ENCODE measurements at regions not wholly inside any gene's neighbourhood (a gene's known extent, or its start where the extent isn't known, plus 50 kb on each side); places are given as distances from the start of the nearest gene placed in this dataset.
"Not testable (repeated sequence)": the region's sequence is repeated elsewhere in the genome, so short reads cannot be mapped to it uniquely, and the experiment has no call there.

DNA sequence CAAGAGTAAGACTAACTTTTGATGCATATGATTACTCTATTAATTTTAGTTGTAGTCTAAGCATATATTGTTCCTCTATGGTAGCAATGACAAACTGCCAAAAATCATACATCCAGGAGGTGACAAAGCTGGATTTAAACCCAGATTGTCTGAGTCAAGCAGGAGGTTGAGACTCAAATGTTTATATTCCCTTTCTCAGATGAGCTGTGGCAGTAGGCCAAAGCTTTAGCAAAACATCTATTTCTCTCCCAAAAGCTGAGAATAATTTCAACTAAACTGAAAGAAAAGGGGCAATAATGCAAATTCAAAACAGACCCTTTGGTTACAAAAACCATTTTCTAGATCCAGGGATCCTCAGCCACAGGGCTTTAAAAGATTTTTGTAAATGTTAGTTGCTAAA is 173.6 kb downstream of the SEC23A start:
- Histone ChIP-seq H3K4me1 (ENCODE audit: control insufficient read depth, extremely low read depth, insufficient read depth, low read length) (no peaks in the 10 kb centered on the region), H3K27me3 (ENCODE audit: control insufficient read depth, insufficient read depth, low read length) (no peaks in the 10 kb centered on the region), H3K4me3 (replicated peaks in 1 of 4; ENCODE audit: control extremely low read depth in 1 of 4, insufficient read depth in 1 of 4, low read depth in 3 of 4, low read length in 4 of 4) (no peak overlapping the region), H3K79me2 (ENCODE audit: control insufficient read depth, insufficient read depth, low read length) (no peaks in the 10 kb centered on the region), H4K20me1 (ENCODE audit: control insufficient read depth, extremely low read depth, insufficient read depth, low read length) (no peaks in the 10 kb centered on the region), H3K9me3 (ENCODE audit: control insufficient read depth, insufficient read depth, low read depth, low read length) (no peaks in the 10 kb centered on the region), H3K27ac (ENCODE audit: insufficient read depth, low read length) (no peak overlapping the region), H3K4me2 (ENCODE audit: extremely low read depth, insufficient read depth, low read length) (no peak overlapping the region), H3K36me3 (ENCODE audit: control insufficient read depth, insufficient read depth, low read length) (no peaks in the 10 kb centered on the region), H2AFZ (ENCODE audit: low read length) (no peak overlapping the region), H3K9ac (ENCODE audit: insufficient read depth, low read length) (no peak overlapping the region)
- DNase-seq (ENCODE audit: low read depth in 2 of 2): peak; percentile 4 to 35
- TF ChIP-seq, protein P1, sequence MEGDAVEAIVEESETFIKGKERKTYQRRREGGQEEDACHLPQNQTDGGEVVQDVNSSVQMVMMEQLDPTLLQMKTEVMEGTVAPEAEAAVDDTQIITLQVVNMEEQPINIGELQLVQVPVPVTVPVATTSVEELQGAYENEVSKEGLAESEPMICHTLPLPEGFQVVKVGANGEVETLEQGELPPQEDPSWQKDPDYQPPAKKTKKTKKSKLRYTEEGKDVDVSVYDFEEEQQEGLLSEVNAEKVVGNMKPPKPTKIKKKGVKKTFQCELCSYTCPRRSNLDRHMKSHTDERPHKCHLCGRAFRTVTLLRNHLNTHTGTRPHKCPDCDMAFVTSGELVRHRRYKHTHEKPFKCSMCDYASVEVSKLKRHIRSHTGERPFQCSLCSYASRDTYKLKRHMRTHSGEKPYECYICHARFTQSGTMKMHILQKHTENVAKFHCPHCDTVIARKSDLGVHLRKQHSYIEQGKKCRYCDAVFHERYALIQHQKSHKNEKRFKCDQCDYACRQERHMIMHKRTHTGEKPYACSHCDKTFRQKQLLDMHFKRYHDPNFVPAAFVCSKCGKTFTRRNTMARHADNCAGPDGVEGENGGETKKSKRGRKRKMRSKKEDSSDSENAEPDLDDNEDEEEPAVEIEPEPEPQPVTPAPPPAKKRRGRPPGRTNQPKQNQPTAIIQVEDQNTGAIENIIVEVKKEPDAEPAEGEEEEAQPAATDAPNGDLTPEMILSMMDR (conservative IDR thresholded peaks at IDR 0.05 in 1 of 2, IDR thresholded peaks at IDR 0.05 in 1 of 2; ENCODE audit: low read depth in 1 of 2, low read length in 2 of 2): no peak
- TF ChIP-seq EZH2 (IDR thresholded peaks at IDR 0.05; ENCODE audit: low read length, missing control alignments): no peak

- H3K9ac ChIP-seq (ENCODE audit: insufficient read depth, low read length); H3K79me2 ChIP-seq (ENCODE audit: control insufficient read depth, insufficient read depth, low read length); H3K9me3 ChIP-seq (ENCODE audit: control insufficient read depth, insufficient read depth, low read depth, low read length); H2AFZ ChIP-seq (ENCODE audit: low read length); DNase-seq (ENCODE audit: low read depth in 2 of 2); H3K36me3 ChIP-seq (ENCODE audit: control insufficient read depth, insufficient read depth, low read length); H3K4me2 ChIP-seq (ENCODE audit: extremely low read depth, insufficient read depth, low read length); H3K4me1 ChIP-seq (ENCODE audit: control insufficient read depth, extremely low read depth, insufficient read depth, low read length); H3K27me3 ChIP-seq (ENCODE audit: control insufficient read depth, insufficient read depth, low read length); H3K27ac ChIP-seq (ENCODE audit: insufficient read depth, low read length); H4K20me1 ChIP-seq (ENCODE audit: control insufficient read depth, extremely low read depth, insufficient read depth, low read length); H3K4me3 ChIP-seq (replicated peaks in 1 of 4; ENCODE audit: control extremely low read depth in 1 of 4, insufficient read depth in 1 of 4, low read depth in 3 of 4, low read length in 4 of 4): not testable (repeated sequence)
Observed at GRCh38 chr14:38921893-38922292, 181.1 kb downstream of the SEC23A start.

GRCh38 chr14:38915125-38915524 is 187.9 kb downstream of the SEC23A start:
- Histone ChIP-seq H3K9ac (ENCODE audit: insufficient read depth, low read length) (no peak overlapping the region), H3K4me2 (ENCODE audit: extremely low read depth, insufficient read depth, low read length) (no peak overlapping the region), H3K36me3 (ENCODE audit: control insufficient read depth, insufficient read depth, low read length) (no peaks in the 10 kb centered on the region), H2AFZ (ENCODE audit: low read length) (no peak overlapping the region), H4K20me1 (ENCODE audit: control insufficient read depth, extremely low read depth, insufficient read depth, low read length) (no peaks in the 10 kb centered on the region), H3K27me3 (ENCODE audit: control insufficient read depth, insufficient read depth, low read length) (no peaks in the 10 kb centered on the region), H3K4me3 (replicated peaks in 1 of 4; ENCODE audit: control extremely low read depth in 1 of 4, insufficient read depth in 1 of 4, low read depth in 3 of 4, low read length in 4 of 4) (no peak overlapping the region), H3K79me2 (ENCODE audit: control insufficient read depth, insufficient read depth, low read length) (no peaks in the 10 kb centered on the region), H3K4me1 (ENCODE audit: control insufficient read depth, extremely low read depth, insufficient read depth, low read length) (no peaks in the 10 kb centered on the region), H3K9me3 (ENCODE audit: control insufficient read depth, insufficient read depth, low read depth, low read length) (no peaks in the 10 kb centered on the region), H3K27ac (ENCODE audit: insufficient read depth, low read length) (no peak overlapping the region)
- TF ChIP-seq, protein P1 (conservative IDR thresholded peaks at IDR 0.05 in 1 of 2, IDR thresholded peaks at IDR 0.05 in 1 of 2; ENCODE audit: low read depth in 1 of 2, low read length in 2 of 2): no peak
- DNase-seq (ENCODE audit: low read depth in 2 of 2): no peak

DNA sequence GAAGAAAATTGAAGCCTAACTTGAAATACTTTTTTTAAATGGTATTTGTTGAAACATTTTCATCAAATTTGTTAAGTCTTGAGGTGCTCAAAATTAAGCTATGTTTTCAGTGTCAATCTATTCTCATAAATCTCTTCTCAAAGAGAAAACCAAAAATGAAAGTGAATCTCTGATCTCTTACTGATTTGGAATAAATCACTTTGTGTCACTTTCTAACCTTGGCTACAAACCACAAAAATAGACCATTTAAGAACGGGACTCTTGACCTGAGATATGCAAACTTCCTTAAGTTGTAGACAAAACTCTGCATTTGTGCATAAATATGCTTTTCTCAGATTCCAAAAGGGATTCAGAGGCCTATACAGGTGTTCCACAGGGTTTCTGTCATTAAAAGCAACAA is 192.9 kb downstream of the SEC23A start:
- Histone ChIP-seq H3K4me3 (replicated peaks in 1 of 4; ENCODE audit: control extremely low read depth in 1 of 4, insufficient read depth in 1 of 4, low read depth in 3 of 4, low read length in 4 of 4) (no peak overlapping the region), H3K9me3 (ENCODE audit: control insufficient read depth, insufficient read depth, low read depth, low read length) (no peaks in the 10 kb centered on the region), H3K9ac (ENCODE audit: insufficient read depth, low read length) (no peak overlapping the region), H3K79me2 (ENCODE audit: control insufficient read depth, insufficient read depth, low read length) (no peaks in the 10 kb centered on the region), H3K4me1 (ENCODE audit: control insufficient read depth, extremely low read depth, insufficient read depth, low read length) (no peaks in the 10 kb centered on the region), H3K27ac (ENCODE audit: insufficient read depth, low read length) (no peak overlapping the region), H3K4me2 (ENCODE audit: extremely low read depth, insufficient read depth, low read length) (no peak overlapping the region), H3K36me3 (ENCODE audit: control insufficient read depth, insufficient read depth, low read length) (no peaks in the 10 kb centered on the region), H3K27me3 (ENCODE audit: control insufficient read depth, insufficient read depth, low read length) (no peaks in the 10 kb centered on the region), H2AFZ (ENCODE audit: low read length) (no peak overlapping the region), H4K20me1 (ENCODE audit: control insufficient read depth, extremely low read depth, insufficient read depth, low read length) (no peaks in the 10 kb centered on the region)
- no peak for DNase-seq (ENCODE audit: low read depth in 2 of 2)
- no peak for TF ChIP-seq EZH2 (IDR thresholded peaks at IDR 0.05; ENCODE audit: low read length, missing control alignments)
- TF ChIP-seq, protein P1 (conservative IDR thresholded peaks at IDR 0.05 in 1 of 2, IDR thresholded peaks at IDR 0.05 in 1 of 2; ENCODE audit: low read depth in 1 of 2, low read length in 2 of 2): no peak

Data from fibroblast of lung (primary cell).